IMR-90 (cell line): ENCODE measurements at regions not wholly inside any gene's neighbourhood (a gene's known extent, or its start where the extent isn't known, plus 50 kb on each side); places are given as distances from the start of the nearest gene placed in this dataset.

Source experiments
- ATAC-seq: fragments of 200-7000 bp; cut with Tn5 transposase; 2 replicates; pipeline ENCODE4 v1.9.1; 2020; ENCODE audit warnings: low read depth, mild to moderate bottlenecking, moderate library complexity
- BruUV-seq: library from RNA; stranded (reverse); fragments of 400-500 nt; replicated peaks from 2 replicates; lab custom pipeline; 2021; lab: Mats Ljungman, UMichigan
- CTCF ChIA-PET: fragments of 300-600 bp; formaldehyde crosslinking; extraction: SDS; loops from one replicate; lab custom pipeline; 2021; ENCODE audit warnings: antibody characterized with exemption; lab: Yijun Ruan, JAX
- POLR2A ChIA-PET: fragments of 300-600 bp; sonication (Branson Sonifier 250); formaldehyde crosslinking; loops from one replicate; lab custom pipeline; 2022; ENCODE audit warnings: antibody characterized with exemption; ENCODE audit not compliant: unreplicated experiment; lab: Charles Lee
- DNase-seq: peaks from one replicate; pipeline ENCODE4 v3.0.0; 2013
- H2AFZ ChIP-seq: replicated peaks from 2 replicates; pipeline ENCODE3; 2013; ENCODE audit warnings: low read length, mild to moderate bottlenecking; ENCODE audit not compliant: poor library complexity
- H2AK5ac ChIP-seq: 2 replicates; pipeline ENCODE4 v1.6.1; 2013; ENCODE audit warnings: low read depth, low read length, inconsistent platforms
- H2AK9ac ChIP-seq: replicated peaks from 2 replicates; pipeline ENCODE3; 2013; ENCODE audit warnings: mild to moderate bottlenecking, low read depth, low read length, moderate library complexity; ENCODE audit not compliant: poor library complexity
- H2BK120ac ChIP-seq: 2 replicates; pipeline ENCODE4 v1.6.1; 2013; ENCODE audit warnings: low read depth, low read length, inconsistent platforms
- H2BK15ac ChIP-seq: 3 replicates; pipeline ENCODE4 v1.6.1; 2013; ENCODE audit warnings: low read depth, low read length, inconsistent platforms
- H2BK20ac ChIP-seq: 2 replicates; pipeline ENCODE4 v1.6.1; 2013; ENCODE audit warnings: low read depth, mild to moderate bottlenecking, inconsistent platforms, low read length, moderate library complexity
- H2BK5ac ChIP-seq: 2 replicates; pipeline ENCODE4 v1.6.1; 2013; ENCODE audit warnings: mild to moderate bottlenecking, low read depth, low read length, inconsistent platforms; ENCODE audit not compliant: poor library complexity, severe bottlenecking
- H3K14ac ChIP-seq: replicated peaks from 2 replicates; pipeline ENCODE4 v1.6.1; 2013; ENCODE audit warnings: low read depth, low read length, inconsistent platforms
- H3K18ac ChIP-seq: 2 replicates; pipeline ENCODE4 v1.6.1; 2013; ENCODE audit warnings: low read depth, low read length, control low read depth
- H3K23ac ChIP-seq: 2 replicates; pipeline ENCODE4 v1.6.1; 2013; ENCODE audit warnings: low read depth, low read length, inconsistent platforms
- H3K27ac ChIP-seq: 2 replicates; pipeline ENCODE4 v1.5.1; 2013; ENCODE audit warnings: mild to moderate bottlenecking, control low read depth, low read length; ENCODE audit not compliant: insufficient read depth
- H3K27me3 ChIP-seq: 2 replicates; pipeline ENCODE4 v1.6.1; 2013; ENCODE audit warnings: low read length; ENCODE audit not compliant: control insufficient read depth, insufficient read depth
- H3K36me3 ChIP-seq: 2 replicates; pipeline ENCODE4 v1.6.1; 2013; ENCODE audit warnings: low read length, mixed read lengths; ENCODE audit not compliant: control insufficient read depth, insufficient read depth
- H3K4ac ChIP-seq: 2 replicates; pipeline ENCODE4 v1.6.1; 2013; ENCODE audit warnings: low read depth, low read length, inconsistent platforms
- H3K4me1 ChIP-seq: 2 replicates; pipeline ENCODE4 v1.6.1; 2013; ENCODE audit warnings: low read length, mixed read lengths; ENCODE audit not compliant: control insufficient read depth, insufficient read depth
- H3K4me2 ChIP-seq: 2 replicates; pipeline ENCODE4 v1.6.1; 2013; ENCODE audit warnings: low read depth, mild to moderate bottlenecking, control low read depth, low read length, moderate library complexity
- H3K4me3 ChIP-seq: 2 replicates; pipeline ENCODE4 v1.5.1; 2013; ENCODE audit warnings: low read depth, mild to moderate bottlenecking, control low read depth, low read length, moderate library complexity; ENCODE audit not compliant: insufficient read depth
- H3K56ac ChIP-seq: 2 replicates; pipeline ENCODE4 v1.6.1; 2013; ENCODE audit warnings: low read length, inconsistent platforms; ENCODE audit not compliant: insufficient read depth; ENCODE audit errors: extremely low read depth
- H3K79me1 ChIP-seq, 2 experiments: 2 replicates each; pipeline ENCODE4 v1.6.1; 2013; ENCODE audit warnings: low read length in 2 of 2, inconsistent platforms in 1 of 2, low read depth in 1 of 2
- H3K9ac ChIP-seq: 2 replicates; pipeline ENCODE4 v1.6.1; 2013; ENCODE audit warnings: low read depth, low read length, control low read depth
- H3K9me1 ChIP-seq: 2 replicates; pipeline ENCODE4 v1.6.1; 2013; ENCODE audit warnings: low read length, inconsistent platforms; ENCODE audit not compliant: insufficient read depth
- H3K9me3 ChIP-seq: 2 replicates; pipeline ENCODE4 v1.6.1; 2013; ENCODE audit warnings: low read length; ENCODE audit not compliant: control insufficient read depth, insufficient read depth
- H4K20me1 ChIP-seq: 2 replicates; pipeline ENCODE4 v1.6.1; 2013; ENCODE audit warnings: low read length, inconsistent platforms; ENCODE audit not compliant: insufficient read depth
- H4K5ac ChIP-seq: 2 replicates; pipeline ENCODE4 v1.6.1; 2013; ENCODE audit warnings: mild to moderate bottlenecking, low read depth, low read length, control low read depth
- H4K8ac ChIP-seq, 2 experiments: 2 replicates each; pipeline ENCODE4 v1.6.1; 2013; ENCODE audit warnings: low read depth in 2 of 2, low read length in 2 of 2, control low read depth in 1 of 2, inconsistent platforms in 1 of 2
- H4K91ac ChIP-seq: 2 replicates; pipeline ENCODE4 v1.6.1; 2013; ENCODE audit warnings: low read depth, low read length, inconsistent platforms; ENCODE audit not compliant: insufficient read depth
- BHLHE40 ChIP-seq: fragments of 150-350 bp; IDR thresholded peaks from 2 replicates; pipeline ENCODE4 v1.6.1; 2016; ENCODE audit warnings: mild to moderate bottlenecking, low read depth, low read length
- CEBPB ChIP-seq: IDR thresholded peaks from 2 replicates; pipeline ENCODE4 v1.6.1; 2012; ENCODE audit warnings: low read depth, low read length, improper control_type of control experiment
- CHD1 ChIP-seq: IDR thresholded peaks from 2 replicates; pipeline ENCODE4 v1.6.1; 2012; ENCODE audit warnings: low read depth, low read length, improper control_type of control experiment
- CTCF ChIP-seq: conservative IDR thresholded peaks from 2 replicates; pipeline ENCODE4 v1.5.1; 2012; ENCODE audit warnings: mild to moderate bottlenecking, low read depth, low read length, improper control_type of control experiment
- ELK1 ChIP-seq: fragments of 150-350 bp; IDR thresholded peaks from 2 replicates; pipeline ENCODE4 v1.6.1; 2016; ENCODE audit warnings: low read depth, mild to moderate bottlenecking, low read length, moderate library complexity, borderline replicate concordance
- FOS ChIP-seq: fragments of 150-350 bp; IDR thresholded peaks from 2 replicates; pipeline ENCODE4 v1.6.1; 2016; ENCODE audit warnings: low read depth, low read length
- MAFK ChIP-seq: IDR thresholded peaks from 2 replicates; pipeline ENCODE4 v1.6.1; 2012; ENCODE audit warnings: low read depth, low read length, improper control_type of control experiment
- MAZ ChIP-seq: IDR thresholded peaks from 2 replicates; pipeline ENCODE4 v1.6.1; 2012; ENCODE audit warnings: low read depth, mild to moderate bottlenecking, low read length, improper control_type of control experiment, moderate library complexity, borderline replicate concordance
- MXI1 ChIP-seq: IDR thresholded peaks from 2 replicates; pipeline ENCODE4 v1.6.1; 2012; ENCODE audit warnings: low read depth, mild to moderate bottlenecking, low read length, moderate library complexity, borderline replicate concordance
- NFE2L2 ChIP-seq: fragments of 150-350 bp; IDR thresholded peaks from 2 replicates; pipeline ENCODE4 v1.6.1; 2016; ENCODE audit warnings: low read depth, mild to moderate bottlenecking, low read length
- POLR2A ChIP-seq: IDR thresholded peaks from 2 replicates; pipeline ENCODE4 v1.6.1; 2012; ENCODE audit warnings: mild to moderate bottlenecking, low read depth, low read length
- RAD21 ChIP-seq: IDR thresholded peaks from 2 replicates; pipeline ENCODE4 v1.6.1; 2012; ENCODE audit warnings: low read length, improper control_type of control experiment
- RCOR1 ChIP-seq: IDR thresholded peaks from 2 replicates; pipeline ENCODE4 v1.6.1; 2012; ENCODE audit warnings: mild to moderate bottlenecking, low read length, improper control_type of control experiment; ENCODE audit not compliant: insufficient replicate concordance
- RFX5 ChIP-seq: IDR thresholded peaks from 2 replicates; pipeline ENCODE4 v1.8.0; 2012; ENCODE audit warnings: low read depth, mild to moderate bottlenecking, low read length, moderate library complexity
- SMC3 ChIP-seq: fragments of 150-350 bp; IDR thresholded peaks from 2 replicates; pipeline ENCODE4 v1.6.1; 2016; ENCODE audit warnings: low read depth, mild to moderate bottlenecking, antibody characterized with exemption, low read length, moderate library complexity
- USF2 ChIP-seq: fragments of 150-350 bp; IDR thresholded peaks from 2 replicates; pipeline ENCODE4 v1.6.1; 2017; ENCODE audit warnings: mild to moderate bottlenecking, antibody characterized with exemption, low read length, low read depth
- WGBS, 2 experiments: methylation state at CpG; one replicate each; pipeline versions ENCODE4 v1.1.5 to v1.1.7; 2013; ENCODE audit warnings: missing lambda C conversion rate in 2 of 2; ENCODE audit not compliant: insufficient read length in 1 of 2; ENCODE audit errors: extremely low coverage in 2 of 2; 5-methylcytosine and 5-hydroxymethylcytosine counted together
- dilution Hi-C: fragments of 300-500 bp; cut with HindIII; formaldehyde crosslinking; loops from one replicate; pipeline ENCODE4 v1.14.3; 2018; ENCODE audit warnings: low sequenced_read_pairs; ENCODE audit not compliant: unreplicated experiment
- in situ Hi-C: fragments of 300-500 bp; cut with MboI; formaldehyde crosslinking; loops from 3 replicates; pipeline ENCODE4 v1.14.3; 2019; ENCODE audit warnings: low sequenced_read_pairs, inconsistent platforms, mixed read lengths
- intact Hi-C: fragments of 100-400 bp; cut with micrococcal nuclease; formaldehyde crosslinking; loops from 2 replicates; pipeline ENCODE4 v1.10.0; 2022

GRCh38 chr2:228312172-228312571, 130.7 kb upstream of the SPHKAP start:
- Histone ChIP-seq H3K4me1 (no peaks in the 10 kb centered on the region), H3K36me3 (no peaks in the 10 kb centered on the region), H3K23ac (no peak overlapping the region), H3K4ac (no peak overlapping the region), H2BK120ac (no peak overlapping the region), H2AK9ac (no peak overlapping the region), H4K91ac (no peak overlapping the region), H3K56ac (no peak overlapping the region), H2AK5ac (no peak overlapping the region), H3K4me2 (no peak overlapping the region), H3K4me3 (no peak overlapping the region), H3K27ac (no peak overlapping the region), H2BK15ac (no peak overlapping the region), H2BK20ac (no peak overlapping the region), H3K9ac (no peak overlapping the region), H4K20me1 (no peaks in the 10 kb centered on the region), H3K9me3 (peaks cover 12% of the 10 kb centered on the region), H3K79me1 (no peaks in the 10 kb centered on the region), H3K18ac (no peak overlapping the region), H3K9me1 (no peaks in the 10 kb centered on the region), H4K5ac (no peak overlapping the region), H2BK5ac (no peak overlapping the region), H2AFZ (no peak overlapping the region), H3K27me3 (no peaks in the 10 kb centered on the region), H3K14ac (no peak overlapping the region), H4K8ac (no peak overlapping the region)
- TF ChIP-seq RCOR1 = no peak
- no peak for TF ChIP-seq MXI1
- TF ChIP-seq CTCF = no peak
- TF ChIP-seq USF2 = no peak
- no peak for TF ChIP-seq RAD21
- no peak for TF ChIP-seq BHLHE40
- TF ChIP-seq CHD1 = no peak
- TF ChIP-seq POLR2A = no peak
- TF ChIP-seq MAFK = no peak
- no peak for TF ChIP-seq CEBPB
- TF ChIP-seq NFE2L2 = no peak
- no peak for TF ChIP-seq RFX5
- TF ChIP-seq ELK1 = no peak
- no peak for TF ChIP-seq MAZ
- no peak for TF ChIP-seq FOS
- TF ChIP-seq SMC3 = no peak
- dilution Hi-C loops (no loop called here), in situ Hi-C loops (no loop called here), intact Hi-C loops (no loop called here)
- ATAC-seq (no peak), DNase-seq (no peak)
- ChIA-PET CTCF (interaction anchor here (0.6 kb wide), 1 partner anchor 161 kb away, joined by 4 read pairs; no protein-coding TSS in a partner anchor), POLR2A (no interaction called here)
- BruUV-seq = no TSS peak
- WGBS, 2 experiments = 100% methylated on average over 1 of the region's 5 CpGs; no CpG with 5 or more reads in 1 of the 2 experiments
